Left ventricle myocardium inferior (tissue), 1 donor: ENCODE measurements at regions not wholly inside any gene's neighbourhood (a gene's known extent, or its start where the extent isn't known, plus 50 kb on each side); places are given as distances from the start of the nearest gene placed in this dataset.

ENCODE experiments used
- DNase-seq: peaks from one replicate; pipeline ENCODE4 v3.0.0-alpha.2; 2020
- H3K27ac ChIP-seq: fragments of 200-600 bp; replicated peaks from 2 replicates; pipeline ENCODE4 v1.8.0; 2021
- H3K27me3 ChIP-seq: fragments of 200-600 bp; 2 replicates; pipeline ENCODE4 v1.8.0; 2021; ENCODE audit warnings: low read depth
- H3K36me3 ChIP-seq: fragments of 200-600 bp; 2 replicates; pipeline ENCODE4 v1.8.0; 2021
- H3K4me1 ChIP-seq: fragments of 200-600 bp; 2 replicates; pipeline ENCODE4 v1.8.0; 2021
- H3K4me3 ChIP-seq: fragments of 200-600 bp; 2 replicates; pipeline ENCODE4 v1.8.0; 2021; ENCODE audit warnings: mild to moderate bottlenecking, moderate library complexity
- H3K9me3 ChIP-seq: fragments of 200-600 bp; replicated peaks from 2 replicates; pipeline ENCODE4 v1.8.0; 2021
- intact Hi-C: fragments of 100-400 bp; cut with micrococcal nuclease; formaldehyde crosslinking; loops from one replicate; pipeline ENCODE4 v1.11.0; 2022
- TF ChIP-seq, protein P1 (sequence below): fragments of 200-600 bp; IDR thresholded peaks from 2 replicates; pipeline ENCODE4 v1.8.0; 2021; ENCODE audit warnings: antibody characterized with exemption, mild to moderate bottlenecking, borderline replicate concordance
- donor health status: DM: no; HTN: yes; CAD: no; lungs with severe emphysema.

DNA sequence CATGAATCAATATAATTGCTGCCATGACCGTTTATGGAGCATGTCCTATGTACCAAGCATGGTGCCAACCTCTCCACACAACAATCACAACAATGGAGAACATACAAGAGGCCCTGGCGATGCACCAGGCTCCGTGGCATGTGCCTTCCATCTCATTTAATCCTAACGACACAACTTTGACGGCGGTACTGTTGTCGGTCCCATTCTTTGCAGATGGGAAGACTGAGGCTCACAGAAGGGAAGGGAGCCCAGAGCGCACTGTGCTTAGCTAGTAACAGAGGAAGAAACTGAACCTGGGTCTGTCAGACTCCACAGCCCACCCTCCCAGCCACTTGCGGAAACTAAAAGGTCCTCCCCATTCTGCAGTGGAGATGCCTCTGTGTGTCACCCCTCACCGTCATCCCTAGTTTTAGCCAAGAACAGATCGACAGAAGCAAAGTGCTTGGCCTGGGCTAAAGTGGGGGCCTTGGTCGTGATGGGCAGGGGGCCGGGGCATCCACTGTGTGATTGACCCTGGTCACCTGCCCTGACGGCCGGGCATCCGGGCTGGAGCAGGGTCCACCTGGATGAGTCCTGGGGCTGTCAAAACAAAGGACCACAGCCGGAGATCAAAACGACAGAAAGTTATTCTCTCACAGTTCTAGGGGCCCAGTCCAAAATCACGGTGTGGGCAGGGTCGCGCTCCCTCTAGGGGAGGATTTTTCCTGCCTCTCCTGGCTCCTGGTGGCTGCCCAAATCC is 183.9 kb downstream of the C16orf95 start:
- peaks cover 30% of the 10 kb centered on the region for H3K9me3 ChIP-seq
- no peak for DNase-seq
- TF ChIP-seq, protein P1, sequence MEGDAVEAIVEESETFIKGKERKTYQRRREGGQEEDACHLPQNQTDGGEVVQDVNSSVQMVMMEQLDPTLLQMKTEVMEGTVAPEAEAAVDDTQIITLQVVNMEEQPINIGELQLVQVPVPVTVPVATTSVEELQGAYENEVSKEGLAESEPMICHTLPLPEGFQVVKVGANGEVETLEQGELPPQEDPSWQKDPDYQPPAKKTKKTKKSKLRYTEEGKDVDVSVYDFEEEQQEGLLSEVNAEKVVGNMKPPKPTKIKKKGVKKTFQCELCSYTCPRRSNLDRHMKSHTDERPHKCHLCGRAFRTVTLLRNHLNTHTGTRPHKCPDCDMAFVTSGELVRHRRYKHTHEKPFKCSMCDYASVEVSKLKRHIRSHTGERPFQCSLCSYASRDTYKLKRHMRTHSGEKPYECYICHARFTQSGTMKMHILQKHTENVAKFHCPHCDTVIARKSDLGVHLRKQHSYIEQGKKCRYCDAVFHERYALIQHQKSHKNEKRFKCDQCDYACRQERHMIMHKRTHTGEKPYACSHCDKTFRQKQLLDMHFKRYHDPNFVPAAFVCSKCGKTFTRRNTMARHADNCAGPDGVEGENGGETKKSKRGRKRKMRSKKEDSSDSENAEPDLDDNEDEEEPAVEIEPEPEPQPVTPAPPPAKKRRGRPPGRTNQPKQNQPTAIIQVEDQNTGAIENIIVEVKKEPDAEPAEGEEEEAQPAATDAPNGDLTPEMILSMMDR = no peak
- peaks cover 58% of the 10 kb centered on the region for H3K27me3 ChIP-seq
- no peaks in the 10 kb centered on the region for H3K4me1 ChIP-seq
- H3K36me3 ChIP-seq = no peaks in the 10 kb centered on the region
- no peak overlapping the region for H3K27ac ChIP-seq
- no peak overlapping the region for H3K4me3 ChIP-seq
- intact Hi-C loops = no loop called here

DNA sequence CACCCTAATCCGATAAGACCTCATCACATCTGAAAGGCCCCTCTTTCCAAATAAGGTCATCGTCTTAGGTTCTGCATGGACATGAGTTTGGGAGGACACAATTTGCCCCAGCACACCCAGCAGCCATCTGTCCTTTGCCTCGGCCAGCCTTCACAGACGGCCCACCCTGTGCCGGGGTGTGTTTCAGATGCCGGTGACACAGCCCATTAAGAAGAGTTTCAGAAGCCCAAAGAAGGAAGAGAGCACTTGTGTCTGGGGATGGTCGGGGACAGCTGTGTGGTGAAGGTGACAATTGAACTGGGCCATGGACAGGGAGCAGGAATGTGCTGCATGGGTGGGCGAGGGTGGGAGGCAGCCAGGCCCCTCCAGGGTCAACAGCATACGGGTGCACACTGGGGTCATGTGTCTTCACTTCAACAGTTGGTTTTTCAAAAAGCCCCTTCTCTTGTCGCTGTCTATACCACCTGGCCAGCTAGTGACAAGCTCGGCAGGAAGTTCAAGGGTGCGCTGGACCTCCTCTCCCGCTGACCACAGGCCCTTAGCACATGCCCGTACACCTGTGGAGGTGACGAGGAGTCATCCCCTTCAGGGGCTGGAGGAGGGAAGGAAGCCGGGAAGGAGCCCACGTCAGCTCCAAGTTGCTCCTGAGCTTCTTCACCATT is 183.1 kb downstream of the C16orf95 start:
- H3K36me3 ChIP-seq = no peaks in the 10 kb centered on the region
- H3K27ac ChIP-seq = no peak overlapping the region
- DNase-seq = no peak
- TF ChIP-seq, protein P1 = no peak
- intact Hi-C loops = no loop called here
- no peak overlapping the region for H3K4me3 ChIP-seq
- peaks cover 51% of the 10 kb centered on the region for H3K27me3 ChIP-seq
- H3K9me3 ChIP-seq = peaks cover 24% of the 10 kb centered on the region
- H3K4me1 ChIP-seq = no peaks in the 10 kb centered on the region

DNA sequence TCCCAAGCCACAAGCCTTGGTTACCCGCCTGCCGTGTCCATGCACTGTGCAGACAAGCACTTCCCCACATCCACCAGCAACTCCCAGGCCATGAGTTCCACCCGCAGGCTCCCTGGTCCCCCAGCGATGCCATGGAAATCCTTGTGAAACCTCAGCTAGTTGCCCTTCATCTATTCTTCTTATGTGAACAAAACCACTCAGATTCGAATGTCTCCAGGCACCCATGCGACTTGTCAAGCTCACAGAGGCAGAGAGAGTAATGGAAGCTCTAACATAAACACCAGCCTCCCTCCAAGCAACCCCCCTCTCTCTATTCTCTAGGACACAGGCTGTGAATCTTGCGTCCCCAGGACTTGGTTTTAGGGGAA is 182.6 kb downstream of the C16orf95 start:
- intact Hi-C loops = no loop called here
- TF ChIP-seq, protein P1 = no peak
- DNase-seq = no peak
- Histone ChIP-seq H3K9me3 (peaks cover 28% of the 10 kb centered on the region), H3K4me1 (no peaks in the 10 kb centered on the region), H3K36me3 (no peaks in the 10 kb centered on the region), H3K4me3 (no peak overlapping the region), H3K27me3 (peaks cover 51% of the 10 kb centered on the region), H3K27ac (no peak overlapping the region)

DNA sequence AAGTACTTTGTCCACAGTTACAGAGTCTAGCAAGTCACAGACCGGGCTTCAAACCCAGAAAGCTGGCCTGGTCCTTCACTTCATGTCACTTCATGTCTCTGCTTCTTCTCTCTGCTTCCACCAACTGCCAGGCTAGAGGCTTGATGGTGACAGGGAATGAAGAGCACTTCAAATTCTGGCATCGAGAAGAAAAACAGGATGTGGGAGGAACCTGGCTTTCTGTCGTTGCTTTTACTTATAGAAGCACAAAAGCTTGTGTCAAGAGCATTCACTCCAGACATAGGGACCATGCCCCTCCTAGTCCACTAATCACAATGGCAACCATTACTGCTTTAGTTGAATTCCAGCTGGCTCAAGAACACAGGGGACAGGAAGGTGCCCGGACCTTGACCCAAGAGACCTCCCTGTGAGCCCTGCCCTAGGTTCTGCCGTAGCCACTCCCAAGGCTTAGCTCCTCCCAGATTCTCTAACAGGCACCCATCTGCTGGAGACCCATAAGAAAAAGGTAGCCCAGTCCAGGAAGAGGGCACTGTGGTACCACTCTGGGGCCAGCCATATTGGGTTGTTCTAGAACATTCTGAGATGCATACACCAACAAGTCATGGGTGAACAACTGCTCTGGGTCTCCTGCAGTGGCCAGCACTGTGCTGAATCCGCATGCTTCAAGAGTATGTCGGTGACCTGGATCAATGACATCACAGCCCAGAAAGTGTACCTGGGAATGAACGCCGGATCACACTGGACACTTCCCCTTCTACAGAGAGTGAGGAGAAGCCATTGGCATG is 181.8 kb downstream of the C16orf95 start:
- DNase-seq = no peak
- Histone ChIP-seq H3K9me3 (peaks cover 33% of the 10 kb centered on the region), H3K4me1 (no peaks in the 10 kb centered on the region), H3K36me3 (no peaks in the 10 kb centered on the region), H3K4me3 (no peak overlapping the region), H3K27me3 (peaks cover 49% of the 10 kb centered on the region), H3K27ac (no peak overlapping the region)
- intact Hi-C loops = no loop called here
- TF ChIP-seq, protein P1 = no peak

- Histone ChIP-seq H3K27me3 (peaks cover 25% of the 10 kb centered on the region), H3K36me3 (no peaks in the 10 kb centered on the region), H3K9me3 (peaks cover 18% of the 10 kb centered on the region), H3K27ac (no peak overlapping the region), H3K4me1 (no peaks in the 10 kb centered on the region), H3K4me3 (no peak overlapping the region)
- TF ChIP-seq, protein P1 = no peak
- intact Hi-C loops = no loop called here
- DNase-seq = no peak
These were observed 178.9 kb downstream of the C16orf95 start for GRCh38 chr16:87138316-87138715.
